B cell (primary cell): ENCODE measurements at regions not wholly inside any gene's neighbourhood (a gene's known extent, or its start where the extent isn't known, plus 50 kb on each side); places are given as distances from the start of the nearest gene placed in this dataset.

ENCODE experiments used
- ATAC-seq: fragments of 200-7000 bp; cut with Tn5 transposase; one replicate; pipeline ENCODE4 v1.10.0; 2021; ENCODE audit warnings: low read depth, mild to moderate bottlenecking, moderate number of reproducible peaks, moderate library complexity
- CTCF ChIA-PET: fragments of 350-600 bp; sonication (Branson Sonifier 250); formaldehyde crosslinking; loops from one replicate; lab custom pipeline; 2021; ENCODE audit warnings: antibody characterized with exemption, inconsistent platforms; lab: Charles Lee
- POLR2A ChIA-PET: fragments of 350-600 bp; sonication (Branson Sonifier 250); formaldehyde crosslinking; loops from one replicate; lab custom pipeline; 2021; ENCODE audit warnings: antibody characterized with exemption; lab: Charles Lee
- DNase-seq: peaks from one replicate; pipeline ENCODE4 v3.0.0; 2013
- H2AFZ ChIP-seq: 2 replicates; pipeline ENCODE4 v1.6.1; 2012; ENCODE audit warnings: mild to moderate bottlenecking, low read depth, low read length; ENCODE audit not compliant: insufficient read depth, poor library complexity, severe bottlenecking
- H3K27ac ChIP-seq, 2 donors: 1 replicate in 1 of 2; 2 replicates in 1 of 2; pipeline ENCODE4 v1.5.1; 2012 to 2013; ENCODE audit warnings: low read length in 2 of 2, mild to moderate bottlenecking in 2 of 2, moderate library complexity in 1 of 2
- H3K27me3 ChIP-seq, 4 experiments: fragments of 200-600 bp in 1 of 4; sonication (generic) in 1 of 4; replicated peaks in 1 of 4; 1 replicate in 2 of 4; 2 replicates in 2 of 4; pipeline versions ENCODE4 v1.6.1 to v1.7.0; 2013 to 2016; ENCODE audit warnings: low read length in 3 of 4, mild to moderate bottlenecking in 2 of 4, mixed read lengths in 1 of 4, moderate library complexity in 1 of 4; ENCODE audit not compliant: insufficient read depth in 4 of 4, control insufficient read depth in 3 of 4; ENCODE audit errors: control extremely low read depth in 1 of 4
- H3K36me3 ChIP-seq, 2 experiments: replicated peaks in 1 of 2; 1 replicate in 1 of 2; 2 replicates in 1 of 2; pipeline versions ENCODE4 v1.6.1 to v1.7.1; 2013; ENCODE audit warnings: low read length in 1 of 2; ENCODE audit not compliant: insufficient read depth in 2 of 2, control insufficient read depth in 1 of 2; ENCODE audit errors: control extremely low read depth in 1 of 2, extremely low read depth in 1 of 2
- H3K4me1 ChIP-seq, 2 donors: fragments of 200-600 bp in 1 of 2; sonication (generic) in 1 of 2; 1 replicate in 1 of 2; 2 replicates in 1 of 2; pipeline versions ENCODE4 v1.5.1 to v1.6.1; 2013 to 2017; ENCODE audit warnings: low read length in 2 of 2; ENCODE audit not compliant: control insufficient read depth in 2 of 2, insufficient read depth in 2 of 2
- H3K4me2 ChIP-seq: replicated peaks from 2 replicates; pipeline ENCODE3; 2012; ENCODE audit warnings: mild to moderate bottlenecking, low read depth, low read length; ENCODE audit not compliant: poor library complexity, severe bottlenecking
- H3K4me3 ChIP-seq, 5 experiments: fragments of 200-600 bp in 1 of 5; sonication (generic) in 1 of 5; 1 replicate in 3 of 5; 2 replicates in 2 of 5; pipeline versions ENCODE4 v1.5.1 to v1.7.0; 2011 to 2016; ENCODE audit warnings: low read length in 4 of 5, mild to moderate bottlenecking in 4 of 5, low read depth in 2 of 5, control low read depth in 1 of 5, moderate library complexity in 1 of 5; ENCODE audit not compliant: insufficient read depth in 1 of 5; ENCODE audit errors: control extremely low read depth in 1 of 5, extremely low read depth in 1 of 5
- H3K79me2 ChIP-seq: fragments of 200-600 bp; sonication (generic); one replicate; pipeline ENCODE4 v1.6.0; 2016; ENCODE audit warnings: low read length; ENCODE audit not compliant: control insufficient read depth, insufficient read depth
- H3K9ac ChIP-seq: fragments of 200-600 bp; sonication (generic); 2 replicates; pipeline ENCODE4 v1.6.1; 2017; ENCODE audit warnings: mild to moderate bottlenecking, low read length, moderate library complexity
- H3K9me3 ChIP-seq, 3 donors: one replicate each; pipeline versions ENCODE4 v1.6.1 to v1.7.1; 2013; ENCODE audit warnings: low read length in 2 of 3; ENCODE audit not compliant: control insufficient read depth in 2 of 3, insufficient read depth in 1 of 3; ENCODE audit errors: control extremely low read depth in 1 of 3
- H4K20me1 ChIP-seq: 2 replicates; pipeline ENCODE4 v1.6.0; 2012; ENCODE audit warnings: mild to moderate bottlenecking, low read length; ENCODE audit not compliant: insufficient read depth, control insufficient read depth, poor library complexity, severe bottlenecking
- H3K27ac Mint-ChIP-seq: one replicate; pipeline ENCODE4 v1.8.0; 2021; ENCODE audit warnings: mixed read lengths
- H3K27me3 Mint-ChIP-seq: one replicate; pipeline ENCODE4 v1.8.0; 2021; ENCODE audit warnings: mixed read lengths
- H3K4me1 Mint-ChIP-seq: one replicate; pipeline ENCODE4 v1.8.0; 2021; ENCODE audit warnings: mixed read lengths
- H3K4me3 Mint-ChIP-seq: one replicate; pipeline ENCODE4 v1.8.0; 2021; ENCODE audit warnings: mixed read lengths
- H3K9me3 Mint-ChIP-seq: one replicate; pipeline ENCODE4 v1.8.0; 2022; ENCODE audit warnings: mixed read lengths; ENCODE audit not compliant: insufficient read depth
- EZH2 ChIP-seq: IDR thresholded peaks from 2 replicates; pipeline ENCODE4 v1.6.1; 2012; ENCODE audit warnings: borderline replicate concordance, low read depth, mild to moderate bottlenecking, moderate library complexity, low read length; ENCODE audit not compliant: insufficient read depth, poor library complexity, severe bottlenecking
- WGBS: methylation state at CpG from one replicate; pipeline ENCODE4 v1.1.5; 2013; ENCODE audit warnings: missing lambda C conversion rate; ENCODE audit not compliant: insufficient coverage; 5-methylcytosine and 5-hydroxymethylcytosine counted together
- intact Hi-C: fragments of 100-400 bp; cut with micrococcal nuclease; formaldehyde crosslinking; loops from one replicate; pipeline ENCODE4 v1.10.0; 2022
- TF ChIP-seq, protein P1 (sequence below): fragments of 200-600 bp; IDR thresholded peaks from one replicate; pipeline ENCODE4 v1.8.0; 2022; ENCODE audit warnings: antibody characterized with exemption, mild to moderate bottlenecking

DNA sequence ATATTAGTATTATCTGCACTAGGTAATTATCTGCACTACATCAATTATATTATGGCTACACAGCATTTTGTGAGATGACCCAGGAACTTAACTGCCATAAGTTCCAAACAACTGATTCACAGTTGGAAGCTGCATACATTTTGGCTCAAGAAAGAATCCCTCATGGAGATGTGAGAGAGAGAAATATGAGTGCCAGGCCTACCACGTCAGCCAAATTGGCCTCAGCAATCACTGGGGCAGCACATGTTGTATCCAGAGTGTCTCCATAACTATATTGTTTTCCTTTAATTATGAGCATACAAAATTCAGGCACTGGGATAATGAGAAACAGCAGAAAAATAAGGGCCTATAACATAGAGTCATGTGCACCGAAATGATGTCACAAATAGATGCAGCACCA lies 174.2 kb upstream of the DMD start:
- no peaks in the 10 kb centered on the region for H3K27me3 Mint-ChIP-seq
- Histone ChIP-seq H3K27ac (no peak overlapping the region), H2AFZ (no peak overlapping the region), H3K79me2 (no peaks in the 10 kb centered on the region), H3K27me3 (no peaks in the 10 kb centered on the region), H3K4me3 (no peak overlapping the region), H3K36me3 (no peaks in the 10 kb centered on the region), H4K20me1 (no peaks in the 10 kb centered on the region), H3K9ac (no peak overlapping the region), H3K4me2 (no peak overlapping the region), H3K4me1 (no peaks in the 10 kb centered on the region), H3K9me3 (no peaks in the 10 kb centered on the region)
- DNase-seq = no peak
- TF ChIP-seq EZH2 = no peak
- TF ChIP-seq, protein P1, sequence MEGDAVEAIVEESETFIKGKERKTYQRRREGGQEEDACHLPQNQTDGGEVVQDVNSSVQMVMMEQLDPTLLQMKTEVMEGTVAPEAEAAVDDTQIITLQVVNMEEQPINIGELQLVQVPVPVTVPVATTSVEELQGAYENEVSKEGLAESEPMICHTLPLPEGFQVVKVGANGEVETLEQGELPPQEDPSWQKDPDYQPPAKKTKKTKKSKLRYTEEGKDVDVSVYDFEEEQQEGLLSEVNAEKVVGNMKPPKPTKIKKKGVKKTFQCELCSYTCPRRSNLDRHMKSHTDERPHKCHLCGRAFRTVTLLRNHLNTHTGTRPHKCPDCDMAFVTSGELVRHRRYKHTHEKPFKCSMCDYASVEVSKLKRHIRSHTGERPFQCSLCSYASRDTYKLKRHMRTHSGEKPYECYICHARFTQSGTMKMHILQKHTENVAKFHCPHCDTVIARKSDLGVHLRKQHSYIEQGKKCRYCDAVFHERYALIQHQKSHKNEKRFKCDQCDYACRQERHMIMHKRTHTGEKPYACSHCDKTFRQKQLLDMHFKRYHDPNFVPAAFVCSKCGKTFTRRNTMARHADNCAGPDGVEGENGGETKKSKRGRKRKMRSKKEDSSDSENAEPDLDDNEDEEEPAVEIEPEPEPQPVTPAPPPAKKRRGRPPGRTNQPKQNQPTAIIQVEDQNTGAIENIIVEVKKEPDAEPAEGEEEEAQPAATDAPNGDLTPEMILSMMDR = no peak
- no CpG with 5 or more reads among the region's 2 CpGs for WGBS
- no peaks in the 10 kb centered on the region for H3K9me3 Mint-ChIP-seq
- H3K27ac Mint-ChIP-seq = no peak overlapping the region
- ChIA-PET POLR2A (no interaction called here), CTCF (no interaction called here)
- H3K4me3 Mint-ChIP-seq = no peak overlapping the region
- intact Hi-C loops = no loop called here
- ATAC-seq = no peak
- H3K4me1 Mint-ChIP-seq = no peaks in the 10 kb centered on the region

DNA sequence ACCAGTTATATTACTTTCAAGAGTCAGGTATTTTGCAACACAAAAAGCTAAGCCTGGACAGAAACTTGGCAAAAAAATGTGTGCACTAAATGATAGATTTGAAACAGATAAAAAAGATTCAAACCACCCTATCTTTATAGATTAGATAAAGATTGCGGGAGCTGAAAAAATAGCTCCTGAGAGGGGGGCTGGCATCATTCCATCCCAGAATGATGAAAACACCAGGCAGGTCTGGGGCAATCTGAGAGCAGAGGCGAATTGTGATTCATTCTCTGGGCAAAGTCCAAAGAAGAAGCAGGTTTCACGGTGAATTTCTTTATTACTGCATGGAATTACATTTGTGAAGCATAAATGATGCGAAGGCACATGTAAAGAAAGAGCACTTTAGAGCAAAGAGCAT lies 168.5 kb upstream of the DMD start:
- H3K27ac Mint-ChIP-seq = no peak overlapping the region
- ChIA-PET POLR2A (no interaction called here), CTCF (no interaction called here)
- H2AFZ ChIP-seq = no peak overlapping the region
- H3K27me3 ChIP-seq = no peaks in the 10 kb centered on the region
- no peaks in the 10 kb centered on the region for H3K9me3 Mint-ChIP-seq
- H3K79me2 ChIP-seq = no peaks in the 10 kb centered on the region
- no peak overlapping the region for H3K9ac ChIP-seq
- no peaks in the 10 kb centered on the region for H4K20me1 ChIP-seq
- no peaks in the 10 kb centered on the region for H3K27me3 Mint-ChIP-seq
- H3K27ac ChIP-seq = no peak overlapping the region
- intact Hi-C loops = no loop called here
- no peaks in the 10 kb centered on the region for H3K4me1 ChIP-seq
- H3K36me3 ChIP-seq = no peaks in the 10 kb centered on the region
- no CpG with 5 or more reads among the region's 4 CpGs for WGBS
- ATAC-seq (no peak), DNase-seq (no peak)
- H3K9me3 ChIP-seq = no peaks in the 10 kb centered on the region
- no peak for TF ChIP-seq EZH2
- TF ChIP-seq, protein P1 = no peak
- no peak overlapping the region for H3K4me3 ChIP-seq
- no peaks in the 10 kb centered on the region for H3K4me1 Mint-ChIP-seq
- H3K4me3 Mint-ChIP-seq = no peak overlapping the region
- H3K4me2 ChIP-seq = no peak overlapping the region
